Stimulated activated naive CD8-positive, alpha-beta T cell treated with anti-CD3 and anti-CD28 coated beads, Interleukin-15, amount 100 ng/mL, for 72 hours (primary cell): ENCODE measurements at regions not wholly inside any gene's neighbourhood (a gene's known extent, or its start where the extent isn't known, plus 50 kb on each side); places are given as distances from the start of the nearest gene placed in this dataset.
A peak's percentile ranks its signal among the peaks of the same experiment; 100 is the strongest.

ENCODE experiments used
- ATAC-seq: fragments of 150-1000 bp; cut with Tn5 transposase; 2 replicates; pipeline ENCODE4 v1.10.0; 2021; ENCODE audit warnings: mild to moderate bottlenecking, moderate library complexity
- DNase-seq, 2 donors: peaks; one replicate each; pipeline ENCODE4 v3.0.0; 2021 to 2022
- H3K27ac Mint-ChIP-seq, 2 donors: one replicate each; pipeline ENCODE4 v1.8.0; 2022; ENCODE audit warnings: mild to moderate bottlenecking in 2 of 2, mixed read lengths in 2 of 2, moderate library complexity in 2 of 2
- H3K27me3 Mint-ChIP-seq: one replicate; pipeline ENCODE4 v1.8.0; 2022; ENCODE audit warnings: mixed read lengths
- H3K4me1 Mint-ChIP-seq: one replicate; pipeline ENCODE4 v1.8.0; 2022; ENCODE audit warnings: mild to moderate bottlenecking, mixed read lengths
- H3K4me3 Mint-ChIP-seq, 2 donors: one replicate each; pipeline ENCODE4 v1.8.0; 2022; ENCODE audit warnings: mild to moderate bottlenecking in 2 of 2, mixed read lengths in 2 of 2, moderate library complexity in 1 of 2
- H3K9me3 Mint-ChIP-seq, 2 donors: one replicate each; pipeline ENCODE4 v1.8.0; 2022; ENCODE audit warnings: mixed read lengths in 2 of 2

GRCh38 chr2:236861196-236861875, 224.4 kb upstream of the COPS8 start:
- Mint-ChIP-seq H3K4me1 (no peaks in the 10 kb centered on the region), H3K4me3 (no peak overlapping the region), H3K27ac (no peak overlapping the region), H3K9me3 (peaks cover 7 to 14% of the 10 kb centered on the region in 2 donors), H3K27me3 (no peaks in the 10 kb centered on the region)
- no peak for ATAC-seq
- no peak for DNase-seq

DNA sequence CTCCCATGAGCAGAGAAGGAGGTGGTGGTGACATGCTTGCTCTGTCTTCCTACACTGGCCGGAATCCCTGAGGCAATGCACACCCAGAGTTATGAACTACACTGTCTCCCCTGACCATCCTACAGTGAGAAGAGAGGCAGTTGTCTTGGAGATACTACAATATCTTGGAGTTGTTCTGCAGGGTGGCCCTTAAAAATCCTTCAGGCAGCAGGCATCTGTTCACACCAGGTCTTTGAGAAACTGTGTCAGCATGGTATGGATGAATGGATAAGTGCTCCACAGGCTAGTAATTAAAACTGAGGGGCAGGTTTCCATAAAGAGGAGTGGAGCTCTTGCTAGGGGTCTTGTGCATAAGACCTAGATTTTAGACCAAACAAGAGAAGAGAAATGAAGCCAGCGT, 223.7 kb upstream of the COPS8 start:
- no peak overlapping the region for H3K4me3 Mint-ChIP-seq
- DNase-seq (no peak), ATAC-seq (no peak)
- H3K9me3 Mint-ChIP-seq, result peaks cover 7 to 14% of the 10 kb centered on the region in 2 donors
- H3K4me1 Mint-ChIP-seq, result no peaks in the 10 kb centered on the region
- H3K27me3 Mint-ChIP-seq, result no peaks in the 10 kb centered on the region
- no peak overlapping the region for H3K27ac Mint-ChIP-seq

- no peaks in the 10 kb centered on the region for H3K27me3 Mint-ChIP-seq
- ATAC-seq, result peak; percentile 20
- no peak for DNase-seq
- H3K4me1 Mint-ChIP-seq, result no peaks in the 10 kb centered on the region
- H3K27ac Mint-ChIP-seq, result peak overlapping the region in 1 of 2 donors; percentile 24
- no peak overlapping the region for H3K4me3 Mint-ChIP-seq
- peaks cover 7 to 14% of the 10 kb centered on the region in 2 donors for H3K9me3 Mint-ChIP-seq
These were observed 223.2 kb upstream of the COPS8 start for GRCh38 chr2:236862526-236862925.

GRCh38 chr2:236862961-236863728, 222.5 kb upstream of the COPS8 start:
- Mint-ChIP-seq H3K27me3 (no peaks in the 10 kb centered on the region), H3K9me3 (peaks cover 7 to 14% of the 10 kb centered on the region in 2 donors), H3K4me3 (no peak overlapping the region), H3K4me1 (no peaks in the 10 kb centered on the region), H3K27ac (peak overlapping the region in 1 of 2 donors; percentile 60)
- no peak for DNase-seq
- no peak for ATAC-seq

DNA sequence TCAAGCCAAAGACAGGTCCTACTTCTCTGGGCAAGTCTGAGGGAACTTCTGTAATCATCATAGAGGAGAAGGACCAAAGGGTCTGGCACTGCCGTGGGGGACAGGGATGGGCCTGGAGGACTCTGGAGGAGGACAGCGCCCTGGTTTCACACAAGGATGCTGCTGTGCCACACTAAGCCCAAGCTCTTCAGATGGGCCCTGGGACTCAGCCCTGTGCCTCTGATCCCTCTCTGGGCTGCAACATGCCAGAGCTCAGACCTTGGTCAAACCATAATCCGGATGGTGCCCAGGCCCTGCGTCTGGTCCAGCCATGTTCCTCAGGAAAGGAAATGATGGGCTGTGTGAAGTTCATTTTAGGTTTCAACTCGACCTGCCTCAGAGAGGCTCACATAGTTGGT, 222.0 kb upstream of the COPS8 start:
- ATAC-seq (no peak), DNase-seq (no peak)
- no peaks in the 10 kb centered on the region for H3K4me1 Mint-ChIP-seq
- H3K27ac Mint-ChIP-seq, result no peak overlapping the region
- no peak overlapping the region for H3K4me3 Mint-ChIP-seq
- H3K27me3 Mint-ChIP-seq, result no peaks in the 10 kb centered on the region
- H3K9me3 Mint-ChIP-seq, result peaks cover 7 to 14% of the 10 kb centered on the region in 2 donors

DNA sequence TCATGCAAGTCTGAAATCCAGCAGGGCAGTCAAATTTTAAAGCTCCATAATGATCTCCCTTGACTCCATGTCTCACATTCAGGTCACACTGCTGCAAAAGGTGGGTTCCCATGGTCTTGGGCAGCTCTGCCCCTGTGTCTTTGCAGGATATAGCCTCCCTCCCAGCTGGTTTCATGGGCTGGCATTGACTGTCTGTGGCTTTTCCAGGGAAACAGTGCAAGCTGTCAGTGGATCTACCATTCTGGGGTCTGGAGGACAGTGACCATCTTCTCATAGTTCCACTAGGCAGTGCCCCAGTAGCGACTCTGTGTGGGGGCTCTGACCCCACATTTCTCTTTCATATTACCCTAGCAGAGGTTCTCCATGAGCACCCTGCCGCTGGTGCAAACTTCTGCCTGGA, 220.6 kb upstream of the COPS8 start:
- DNase-seq (no peak), ATAC-seq (no peak)
- no peak overlapping the region for H3K4me3 Mint-ChIP-seq
- H3K27me3 Mint-ChIP-seq, result no peaks in the 10 kb centered on the region
- peaks cover 7 to 14% of the 10 kb centered on the region in 2 donors for H3K9me3 Mint-ChIP-seq
- H3K27ac Mint-ChIP-seq, result peak overlapping the region in 1 of 2 donors; percentile 66
- no peaks in the 10 kb centered on the region for H3K4me1 Mint-ChIP-seq

GRCh38 chr2:236866542-236867340, 218.9 kb upstream of the COPS8 start:
- no peaks in the 10 kb centered on the region for H3K27me3 Mint-ChIP-seq
- peaks cover 7 to 14% of the 10 kb centered on the region in 2 donors for H3K9me3 Mint-ChIP-seq
- no peak overlapping the region for H3K27ac Mint-ChIP-seq
- DNase-seq, result no peak
- no peak overlapping the region for H3K4me3 Mint-ChIP-seq
- H3K4me1 Mint-ChIP-seq, result peaks cover 5% of the 10 kb centered on the region
- ATAC-seq, result no peak

DNA sequence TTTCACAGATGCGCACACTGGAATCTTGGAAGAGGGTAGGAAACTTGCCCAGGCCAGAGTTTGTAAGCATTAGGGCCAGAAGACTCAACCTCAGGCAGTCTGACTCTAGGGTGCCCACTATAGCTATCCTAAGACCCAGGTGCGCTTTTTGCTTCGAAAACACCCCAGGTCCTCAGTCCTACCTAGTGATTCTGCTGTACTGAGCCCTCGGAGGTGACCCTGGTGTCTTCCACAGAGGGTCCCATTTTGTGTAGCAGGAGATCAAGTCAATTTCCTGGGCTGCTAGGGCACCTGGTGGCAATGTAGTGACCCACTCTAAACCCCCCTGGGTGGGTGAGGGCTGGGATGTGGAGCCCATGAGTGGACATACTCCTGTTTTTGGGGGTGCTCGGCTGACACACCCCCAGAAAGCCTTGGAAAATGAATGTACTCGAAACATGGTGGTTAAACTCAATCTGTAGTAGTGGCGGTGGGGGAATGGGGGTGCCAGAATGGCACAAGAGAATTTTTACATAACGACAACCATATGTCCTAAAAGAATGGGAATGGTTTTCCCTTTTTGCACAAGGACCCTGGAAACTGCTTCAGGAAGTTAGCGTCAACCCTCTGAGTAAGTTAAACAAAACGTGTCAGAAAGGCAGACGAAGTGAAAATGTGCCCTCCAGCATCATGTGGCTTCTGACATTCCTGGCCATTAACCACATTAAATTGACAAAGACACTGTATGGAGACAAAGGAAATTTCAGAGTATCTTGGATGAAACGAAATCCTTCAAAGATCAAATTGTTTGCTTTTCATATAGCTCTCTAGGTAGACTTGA, 218.0 kb upstream of the COPS8 start:
- Mint-ChIP-seq H3K4me1 (peaks cover 6% of the 10 kb centered on the region), H3K4me3 (no peak overlapping the region), H3K9me3 (peaks cover 7 to 14% of the 10 kb centered on the region in 2 donors), H3K27me3 (no peaks in the 10 kb centered on the region), H3K27ac (no peak overlapping the region)
- ATAC-seq (no peak), DNase-seq (no peak)

DNA sequence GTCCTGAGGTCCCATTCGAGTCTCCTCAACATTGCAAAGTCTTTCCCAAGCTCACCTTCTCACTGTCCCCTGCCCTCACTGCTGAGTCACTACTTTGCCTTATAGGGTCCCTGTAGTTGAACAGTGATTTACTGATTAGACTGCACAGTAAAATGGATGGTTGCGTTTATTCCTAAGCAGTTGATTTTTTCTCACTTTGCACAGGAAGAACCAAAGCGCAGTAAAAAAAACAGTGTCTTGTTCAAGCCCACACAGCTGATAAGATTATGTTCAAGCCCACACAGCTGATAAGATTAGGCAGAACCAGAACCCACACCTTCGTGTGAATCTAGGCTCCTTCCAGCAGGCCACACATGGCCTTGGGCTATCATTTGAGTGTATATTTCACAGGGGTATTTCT, 215.3 kb upstream of the COPS8 start:
- H3K4me3 Mint-ChIP-seq, result no peak overlapping the region
- H3K27ac Mint-ChIP-seq, result no peak overlapping the region
- peaks cover 6% of the 10 kb centered on the region for H3K4me1 Mint-ChIP-seq
- H3K9me3 Mint-ChIP-seq, result peaks cover 1 to 2% of the 10 kb centered on the region in 2 donors
- ATAC-seq, result no peak
- H3K27me3 Mint-ChIP-seq, result no peaks in the 10 kb centered on the region
- no peak for DNase-seq

DNA sequence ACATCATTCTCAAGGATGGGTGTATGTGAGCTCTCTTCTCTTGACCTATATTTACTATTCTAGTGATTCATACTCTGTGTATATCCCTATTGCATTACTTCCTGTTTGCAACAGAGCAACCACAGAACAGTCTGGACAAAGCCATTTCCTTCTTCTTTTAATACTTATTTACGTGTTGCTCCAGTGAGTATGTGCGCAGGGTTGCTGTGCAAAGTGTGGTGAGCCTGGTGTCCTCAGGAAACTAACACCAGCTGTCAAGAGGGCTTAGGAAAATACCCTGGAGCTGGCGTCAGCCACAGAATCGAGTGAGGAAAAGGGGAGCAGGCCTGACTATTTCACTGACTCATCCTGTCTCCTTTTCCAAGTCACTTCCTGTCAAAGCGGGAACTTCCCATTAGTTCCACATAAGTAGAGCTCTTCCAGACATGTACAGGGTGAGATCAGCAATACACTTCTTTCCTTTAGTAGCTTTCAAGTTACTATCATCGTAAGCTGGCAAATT, 214.1 kb upstream of the COPS8 start:
- no peaks in the 10 kb centered on the region for H3K9me3 Mint-ChIP-seq
- DNase-seq (no peak), ATAC-seq (peak; percentile 63)
- no peak overlapping the region for H3K4me3 Mint-ChIP-seq
- H3K27me3 Mint-ChIP-seq, result no peaks in the 10 kb centered on the region
- peaks cover 6% of the 10 kb centered on the region for H3K4me1 Mint-ChIP-seq
- H3K27ac Mint-ChIP-seq, result no peak overlapping the region

DNA sequence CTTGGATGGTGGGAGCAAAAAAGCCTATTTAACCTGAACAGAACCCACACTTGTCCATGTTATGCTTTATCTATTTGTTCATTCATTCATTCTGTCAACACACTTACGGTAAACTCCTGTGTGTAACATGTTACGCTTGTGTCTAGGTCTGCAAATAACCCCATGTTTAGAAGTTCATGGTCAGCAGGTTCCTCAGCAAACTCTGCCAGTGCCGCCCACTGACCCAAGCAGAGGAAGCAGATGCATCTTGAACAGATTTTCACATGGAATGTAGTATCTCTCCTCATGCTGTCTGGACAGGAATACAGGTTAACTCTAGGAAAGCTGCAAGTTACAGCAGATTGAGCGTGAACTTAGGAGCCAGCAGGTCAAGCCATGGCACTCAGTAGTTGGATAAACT, 213.7 kb upstream of the COPS8 start:
- Mint-ChIP-seq H3K4me1 (peaks cover 6% of the 10 kb centered on the region), H3K27me3 (no peaks in the 10 kb centered on the region), H3K9me3 (no peaks in the 10 kb centered on the region), H3K4me3 (no peak overlapping the region), H3K27ac (no peak overlapping the region)
- no peak for DNase-seq
- ATAC-seq, result no peak

GRCh38 chr2:236872981-236873380, 212.7 kb upstream of the COPS8 start:
- DNase-seq (no peak), ATAC-seq (no peak)
- H3K27ac Mint-ChIP-seq, result no peak overlapping the region
- no peaks in the 10 kb centered on the region for H3K27me3 Mint-ChIP-seq
- peaks cover 6% of the 10 kb centered on the region for H3K4me1 Mint-ChIP-seq
- no peak overlapping the region for H3K4me3 Mint-ChIP-seq
- H3K9me3 Mint-ChIP-seq, result no peaks in the 10 kb centered on the region

GRCh38 chr2:236873636-236874035, 212.1 kb upstream of the COPS8 start:
- DNase-seq (no peak), ATAC-seq (no peak)
- no peak overlapping the region for H3K4me3 Mint-ChIP-seq

GRCh38 chr2:236874866-236875481, 210.7 kb upstream of the COPS8 start:
- Mint-ChIP-seq H3K4me3 (no peak overlapping the region), H3K9me3 (no peaks in the 10 kb centered on the region), H3K4me1 (peaks cover 6% of the 10 kb centered on the region), H3K27ac (peak overlapping the region; percentile 1 to 18), H3K27me3 (no peaks in the 10 kb centered on the region)
- no peak for DNase-seq
- no peak for ATAC-seq

More at GRCh38 chr2:236873636-236874035, 212.1 kb upstream of the COPS8 start:
- Mint-ChIP-seq H3K4me1 (peaks cover 6% of the 10 kb centered on the region), H3K9me3 (no peaks in the 10 kb centered on the region), H3K27ac (no peak overlapping the region), H3K27me3 (no peaks in the 10 kb centered on the region)
